Esophagus (tissue), 2 donors: ENCODE measurements at regions not wholly inside any gene's neighbourhood (a gene's known extent, or its start where the extent isn't known, plus 50 kb on each side); places are given as distances from the start of the nearest gene placed in this dataset.

Source experiments
- H3K27ac ChIP-seq, 2 donors: one replicate each; pipeline ENCODE4 v1.5.1; 2013; ENCODE audit warnings: low read depth in 2 of 2, mild to moderate bottlenecking in 2 of 2, inconsistent platforms in 1 of 2, low read length in 1 of 2, moderate library complexity in 1 of 2
- H3K27me3 ChIP-seq, 2 donors: one replicate each; pipeline ENCODE4 v1.6.1; 2013; ENCODE audit warnings: low read length in 2 of 2, control low read depth in 1 of 2, mild to moderate bottlenecking in 1 of 2; ENCODE audit not compliant: insufficient read depth in 2 of 2, control insufficient read depth in 1 of 2
- H3K36me3 ChIP-seq, 2 donors: one replicate each; pipeline ENCODE4 v1.6.1; 2013; ENCODE audit warnings: low read length in 1 of 2; ENCODE audit not compliant: control insufficient read depth in 2 of 2, insufficient read depth in 2 of 2
- H3K4me1 ChIP-seq, 2 donors: one replicate each; pipeline ENCODE4 v1.6.1; 2013; ENCODE audit warnings: low read length in 1 of 2; ENCODE audit not compliant: control insufficient read depth in 2 of 2, insufficient read depth in 2 of 2
- H3K4me3 ChIP-seq, 2 donors: one replicate each; pipeline ENCODE4 v1.5.1; 2013; ENCODE audit warnings: low read length in 2 of 2, mild to moderate bottlenecking in 2 of 2, low read depth in 1 of 2, moderate library complexity in 1 of 2
- H3K9me3 ChIP-seq, 2 donors: one replicate each; pipeline ENCODE4 v1.6.1; 2013; ENCODE audit warnings: mild to moderate bottlenecking in 2 of 2, low read depth in 1 of 2, low read length in 1 of 2, moderate library complexity in 1 of 2; ENCODE audit not compliant: control insufficient read depth in 2 of 2, insufficient read depth in 1 of 2
- WGBS, 2 donors: extraction: QIAGEN DNeasy Blood & Tissue Kit; methylation state at CpG; one replicate each; pipeline ENCODE4 v1.1.7; 2013; 5-methylcytosine and 5-hydroxymethylcytosine counted together
- donor health status: healthy with polysubstance abuse.
- donor health status: Bipolar disorder and iron deficiency.

DNA sequence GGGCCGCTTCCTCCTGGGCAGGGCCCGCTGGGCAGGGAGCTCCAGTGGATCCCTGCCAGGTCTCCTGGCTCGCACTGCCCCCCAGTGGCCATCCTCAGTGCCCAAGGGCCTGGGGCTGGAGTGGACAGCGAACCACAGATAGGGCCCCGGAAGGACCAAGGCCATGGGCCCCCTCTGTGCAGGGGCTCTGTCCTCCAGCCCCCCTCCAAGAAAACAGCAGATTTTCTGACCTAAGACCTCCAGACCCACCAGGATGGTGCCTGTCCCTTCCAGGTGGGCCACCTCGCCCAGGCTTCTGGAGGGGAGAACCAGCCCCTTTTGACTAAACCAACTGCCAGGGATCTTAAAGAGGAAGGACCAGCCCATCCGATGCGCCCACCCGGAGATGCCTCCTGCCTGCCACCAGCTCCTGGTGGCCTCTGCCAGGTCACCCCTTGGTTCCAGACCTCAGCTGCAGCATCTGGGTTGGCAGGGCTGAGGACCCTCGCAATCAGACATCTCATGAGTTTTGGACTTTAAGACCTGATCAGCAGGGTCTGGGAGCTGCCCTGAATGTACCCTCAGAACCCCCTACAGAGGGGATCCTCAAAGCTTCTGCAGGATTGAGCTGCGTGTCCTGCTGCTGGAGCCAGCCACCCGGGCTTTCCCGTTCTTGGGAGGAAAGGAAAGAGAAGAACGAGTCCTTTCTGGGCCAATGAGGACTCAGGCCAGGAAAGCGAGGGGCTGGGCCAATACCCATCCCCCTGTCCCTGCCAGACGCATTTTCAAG is 325.8 kb upstream of the DIO3 start:
- no peaks in the 10 kb centered on the region for H3K27me3 ChIP-seq
- WGBS, 2 donors = 64 to 69% methylated on average over 15 to 16 of the region's 16 CpGs
- no peaks in the 10 kb centered on the region for H3K9me3 ChIP-seq
- H3K36me3 ChIP-seq = no peaks in the 10 kb centered on the region
- no peak overlapping the region for H3K27ac ChIP-seq
- peaks cover 0 to 2% of the 10 kb centered on the region in 2 donors for H3K4me1 ChIP-seq
- no peak overlapping the region for H3K4me3 ChIP-seq

DNA sequence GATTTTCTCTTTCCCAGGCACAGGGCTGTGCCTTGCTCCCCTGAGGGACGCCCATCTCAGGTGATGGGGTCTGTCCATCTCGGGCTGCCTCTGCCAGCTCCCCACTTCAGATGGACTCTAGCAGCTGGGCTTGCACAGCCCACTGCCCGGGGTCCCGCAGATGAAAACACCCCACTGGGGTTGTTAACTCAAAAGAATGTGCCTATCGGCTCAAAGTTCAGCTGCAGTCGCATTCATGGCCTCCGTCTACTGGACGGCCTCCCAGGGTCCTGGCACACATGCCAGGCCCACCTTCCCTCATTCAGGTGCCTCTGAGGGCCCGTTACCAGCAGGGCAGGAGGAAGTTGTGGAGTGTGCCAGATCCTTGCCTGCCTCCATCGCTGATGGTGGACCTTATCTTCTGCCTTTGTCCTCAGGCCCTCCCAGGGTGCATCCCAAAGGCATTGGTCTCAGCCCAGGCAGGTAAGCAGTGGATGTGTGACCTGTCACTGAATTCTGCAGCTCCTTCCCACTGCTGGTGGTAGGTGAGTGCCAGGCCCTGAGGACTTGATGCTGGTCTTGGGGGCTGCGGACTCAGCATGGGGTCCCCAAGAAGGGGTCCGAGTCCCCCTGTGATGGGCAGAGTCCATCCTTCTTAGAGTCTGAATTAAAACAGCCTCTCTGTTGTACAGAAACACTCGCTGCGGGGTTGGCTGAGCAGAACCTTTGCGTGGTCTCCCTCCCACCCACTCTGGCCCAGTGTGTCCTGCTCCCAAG is 324.6 kb upstream of the DIO3 start:
- 86 to 88% methylated on average over 15 of the region's 15 CpGs for WGBS, 2 donors

DNA sequence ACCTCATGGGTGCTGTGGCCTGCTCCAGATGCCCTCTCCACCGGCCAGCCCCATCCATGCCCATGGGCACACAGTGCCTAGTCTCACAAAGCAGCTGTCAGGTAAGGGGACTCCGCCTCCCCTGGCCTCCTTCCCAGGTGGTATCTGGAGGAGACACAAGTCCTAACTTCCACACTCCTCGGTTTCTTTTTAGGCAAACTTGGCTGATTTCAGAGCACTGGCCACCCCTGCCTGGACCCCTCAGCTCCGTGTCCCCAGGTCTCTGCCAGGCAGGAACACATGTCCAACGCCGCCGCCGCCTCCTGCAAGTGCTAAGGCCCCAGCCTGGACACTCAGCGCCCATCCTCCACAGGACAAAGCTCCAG is 324.1 kb upstream of the DIO3 start:
- Histone ChIP-seq H3K27ac (no peak overlapping the region), H3K4me1 (peaks cover 0 to 2% of the 10 kb centered on the region in 2 donors), H3K9me3 (peaks cover 0 to 4% of the 10 kb centered on the region in 2 donors), H3K36me3 (no peaks in the 10 kb centered on the region), H3K27me3 (no peaks in the 10 kb centered on the region), H3K4me3 (no peak overlapping the region)
- 56 to 71% methylated on average over 9 of the region's 9 CpGs for WGBS, 2 donors

More for the DNA sequence above, 324.6 kb upstream of the DIO3 start:
- H3K9me3 ChIP-seq = peaks cover 0 to 1% of the 10 kb centered on the region in 2 donors
- peaks cover 0 to 2% of the 10 kb centered on the region in 2 donors for H3K4me1 ChIP-seq
- no peaks in the 10 kb centered on the region for H3K36me3 ChIP-seq
- H3K4me3 ChIP-seq = no peak overlapping the region
- H3K27me3 ChIP-seq = no peaks in the 10 kb centered on the region
- H3K27ac ChIP-seq = no peak overlapping the region

DNA sequence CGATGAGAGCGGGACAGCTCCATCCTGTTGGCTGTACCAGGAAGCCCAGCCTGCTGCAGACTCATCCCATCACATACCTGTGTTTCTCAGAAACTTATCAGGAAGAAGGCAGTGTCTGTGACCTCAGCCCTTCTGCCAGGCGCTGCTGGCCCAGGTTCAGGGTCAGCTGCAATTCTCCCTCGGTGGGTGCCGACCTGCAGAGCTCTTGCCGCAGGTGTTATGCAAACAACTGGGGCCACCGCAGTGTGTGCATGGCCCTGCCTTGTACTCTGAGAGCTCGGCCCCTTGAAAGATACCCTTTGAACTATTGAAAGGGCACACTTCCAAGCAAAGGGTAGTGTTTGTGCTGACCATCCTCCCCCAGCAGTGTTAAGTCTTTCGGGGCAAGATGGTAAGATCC is 322.2 kb upstream of the DIO3 start:
- H3K4me3 ChIP-seq = no peak overlapping the region
- WGBS, 2 donors = 62 to 64% methylated on average over 9 of the region's 9 CpGs
- H3K36me3 ChIP-seq = no peaks in the 10 kb centered on the region
- no peak overlapping the region for H3K27ac ChIP-seq
- H3K9me3 ChIP-seq = peaks cover 0 to 4% of the 10 kb centered on the region in 2 donors
- no peaks in the 10 kb centered on the region for H3K27me3 ChIP-seq
- H3K4me1 ChIP-seq = no peaks in the 10 kb centered on the region

DNA sequence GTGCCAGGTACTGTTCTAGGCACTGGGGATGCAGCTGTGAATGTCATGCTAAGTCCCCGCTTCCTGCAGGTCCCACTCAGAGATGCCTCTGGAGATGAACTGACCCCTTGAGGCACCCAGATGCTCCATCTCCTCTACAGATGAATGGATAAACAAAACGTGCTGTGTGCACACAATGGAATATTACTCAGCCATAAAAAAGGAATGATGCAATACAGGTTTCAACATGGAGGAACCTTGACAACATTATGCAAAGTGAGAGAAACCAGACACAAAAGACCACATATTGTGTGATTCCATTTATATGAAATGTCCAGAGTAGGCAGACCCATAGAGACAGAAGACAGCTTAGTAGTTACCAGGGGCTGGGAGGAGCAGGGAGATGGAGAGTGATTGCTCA is 320.1 kb upstream of the DIO3 start:
- Histone ChIP-seq H3K27me3 (no peaks in the 10 kb centered on the region), H3K27ac (no peak overlapping the region), H3K9me3 (peaks cover 0 to 4% of the 10 kb centered on the region in 2 donors), H3K36me3 (no peaks in the 10 kb centered on the region), H3K4me3 (no peak overlapping the region), H3K4me1 (no peaks in the 10 kb centered on the region)
- 80 to 86% methylated on average over 2 of the region's 2 CpGs for WGBS, 2 donors

DNA sequence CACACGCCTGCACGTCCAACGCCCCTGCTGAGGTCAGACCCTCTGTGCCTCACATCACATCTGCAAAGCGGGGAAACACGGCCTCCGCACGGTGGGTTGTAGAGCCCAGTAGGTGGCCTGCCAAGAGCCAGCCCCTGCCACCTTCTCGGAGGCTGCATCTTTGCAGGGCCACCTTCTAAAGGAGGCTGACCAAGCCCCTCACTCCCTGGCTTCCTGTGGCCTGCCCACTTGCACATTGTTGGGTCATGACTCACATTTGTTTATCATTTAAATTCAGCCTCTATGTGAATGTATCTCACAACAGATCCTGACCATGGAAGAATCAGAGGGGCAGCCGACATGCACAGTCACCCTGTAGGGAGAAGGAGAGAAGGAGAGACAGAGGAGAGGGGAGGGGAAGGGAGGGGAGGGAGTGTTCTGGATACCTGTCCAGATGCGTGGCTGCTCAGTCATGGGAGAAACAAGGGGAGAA is 319.5 kb upstream of the DIO3 start:
- Histone ChIP-seq H3K27ac (no peak overlapping the region), H3K36me3 (no peaks in the 10 kb centered on the region), H3K4me1 (no peaks in the 10 kb centered on the region), H3K4me3 (no peak overlapping the region), H3K9me3 (peaks cover 0 to 5% of the 10 kb centered on the region in 2 donors), H3K27me3 (no peaks in the 10 kb centered on the region)
- 76 to 84% methylated on average over 10 of the region's 10 CpGs for WGBS, 2 donors

DNA sequence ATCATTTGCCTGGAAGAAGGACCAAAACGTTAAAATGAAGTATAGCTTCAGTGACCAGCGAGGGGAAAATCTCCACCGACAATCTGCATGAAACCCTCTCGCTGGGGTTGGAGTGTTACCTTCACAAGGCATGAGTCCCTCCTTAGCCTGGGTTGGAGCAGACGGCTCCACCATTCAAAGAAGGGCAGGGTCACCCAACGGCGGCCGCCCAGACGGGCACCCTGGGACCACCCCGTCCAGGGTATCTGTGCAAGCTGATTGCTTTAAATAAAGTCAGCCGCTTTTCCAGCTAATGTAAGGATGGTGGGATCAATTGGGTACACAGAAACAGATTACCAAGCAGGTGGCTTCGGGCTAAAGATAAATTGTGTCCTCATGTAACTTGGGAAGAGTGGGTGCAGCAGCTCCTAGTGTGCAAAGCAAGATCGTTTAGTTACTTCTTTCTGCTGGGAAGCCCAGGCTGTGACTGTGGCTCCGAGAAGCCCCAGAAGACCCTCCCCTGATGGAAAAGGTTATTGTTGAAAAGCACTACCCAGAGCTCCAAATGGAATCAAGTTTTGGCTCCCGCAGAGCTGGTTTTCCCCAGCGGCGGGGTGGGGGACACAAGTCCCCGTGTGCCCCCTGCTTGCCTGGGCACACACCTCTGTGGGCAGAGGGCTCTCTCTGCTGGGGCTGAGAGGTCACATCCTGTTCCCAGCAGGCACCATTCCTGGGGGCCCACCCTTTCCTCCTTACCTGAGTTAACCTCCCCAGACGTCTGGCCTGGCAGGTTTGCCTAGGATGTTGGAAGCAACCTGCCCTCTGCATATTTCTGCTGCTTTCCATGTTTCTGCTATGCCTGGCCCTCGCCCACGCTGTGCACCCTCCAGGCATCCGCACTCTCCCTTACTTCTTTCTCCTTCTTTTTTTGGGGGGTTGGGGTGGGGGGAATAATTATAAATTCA is 318.6 kb upstream of the DIO3 start:
- H3K27me3 ChIP-seq = no peaks in the 10 kb centered on the region
- H3K27ac ChIP-seq = no peak overlapping the region
- H3K9me3 ChIP-seq = peaks cover 0 to 6% of the 10 kb centered on the region in 2 donors
- WGBS, 2 donors = 67 to 73% methylated on average over 22 of the region's 22 CpGs
- no peaks in the 10 kb centered on the region for H3K36me3 ChIP-seq
- H3K4me1 ChIP-seq = no peaks in the 10 kb centered on the region
- no peak overlapping the region for H3K4me3 ChIP-seq

DNA sequence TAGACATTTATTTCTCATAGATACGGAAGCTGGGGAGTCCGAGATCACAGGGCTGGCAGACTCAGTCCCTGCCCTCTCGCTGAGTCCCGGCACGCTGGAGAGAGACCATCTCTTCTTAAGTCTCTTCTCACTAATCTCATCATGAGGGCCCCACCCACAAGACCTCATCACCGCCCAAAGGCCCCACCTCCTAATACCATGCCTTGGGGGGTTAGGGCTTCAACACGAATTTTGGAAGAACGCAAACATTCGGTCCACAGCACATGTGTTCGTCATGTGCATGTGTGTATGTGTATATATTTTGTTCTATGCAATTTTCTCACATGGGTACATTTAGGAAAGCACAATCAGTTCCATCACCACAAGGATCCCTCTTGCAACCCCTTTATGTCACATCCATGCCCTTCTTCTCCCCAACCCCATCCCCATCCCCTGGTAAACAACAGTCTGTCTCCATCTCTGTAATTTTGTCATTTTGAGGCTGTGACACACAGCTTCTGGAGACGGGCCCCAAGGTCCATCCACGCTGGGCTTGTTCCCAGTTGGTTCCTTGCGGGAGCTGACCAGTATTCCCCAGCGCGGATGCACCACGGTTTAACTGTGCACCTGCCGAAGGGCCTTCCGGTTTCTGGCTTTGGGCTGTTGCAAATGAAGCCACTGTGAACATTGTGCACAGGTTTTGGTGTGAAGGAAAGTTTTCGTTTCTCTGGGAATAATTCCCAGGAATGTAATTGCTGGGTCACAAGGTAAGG is 317.5 kb upstream of the DIO3 start:
- no peaks in the 10 kb centered on the region for H3K27me3 ChIP-seq
- H3K4me3 ChIP-seq = no peak overlapping the region
- H3K27ac ChIP-seq = no peak overlapping the region
- peaks cover 0 to 6% of the 10 kb centered on the region in 2 donors for H3K9me3 ChIP-seq
- no peaks in the 10 kb centered on the region for H3K36me3 ChIP-seq
- H3K4me1 ChIP-seq = no peaks in the 10 kb centered on the region
- 90 to 91% methylated on average over 19 of the region's 19 CpGs for WGBS, 2 donors
